HCT116 (cell line): ENCODE measurements at regions not wholly inside any gene's neighbourhood (a gene's known extent, or its start where the extent isn't known, plus 50 kb on each side); places are given as distances from the start of the nearest gene placed in this dataset.

Experiments
- EGR1 ChIP-seq: IDR thresholded peaks from 2 replicates; pipeline ENCODE4 v1.6.1; 2012; ENCODE audit warnings: low read depth
- EZH2 ChIP-seq: fragments of 200-600 bp; sonication (generic); IDR thresholded peaks from 2 replicates; pipeline ENCODE4 v1.6.1; 2017; ENCODE audit warnings: antibody characterized with exemption, mixed run types
- POLR2A ChIP-seq: IDR thresholded peaks from 2 replicates; pipeline ENCODE4 v1.7.0; 2011; ENCODE audit warnings: borderline replicate concordance; ENCODE audit not compliant: insufficient read depth, insufficient read length; ENCODE audit errors: extremely low read depth
- RAD21 ChIP-seq: IDR thresholded peaks from 2 replicates; pipeline ENCODE4 v1.6.1; 2012; ENCODE audit warnings: low read depth, mild to moderate bottlenecking
- SIN3A ChIP-seq: IDR thresholded peaks from 2 replicates; pipeline ENCODE4 v1.6.1; 2012; ENCODE audit warnings: low read depth
- TCF7L2 ChIP-seq: IDR thresholded peaks from 2 replicates; pipeline ENCODE4 v1.7.0; 2011; ENCODE audit warnings: borderline replicate concordance, inconsistent platforms; ENCODE audit not compliant: insufficient read depth, insufficient read length; ENCODE audit errors: extremely low read depth
- YY1 ChIP-seq: IDR thresholded peaks from 2 replicates; pipeline ENCODE4 v1.6.1; 2011; ENCODE audit warnings: low read length, low read depth, moderate library complexity, mild to moderate bottlenecking; ENCODE audit not compliant: insufficient replicate concordance; ENCODE audit errors: extremely low read depth
- TF ChIP-seq, protein P1 (sequence below), 3 experiments: fragments of 200-600 bp in 1 of 3; sonication (generic) in 1 of 3; IDR thresholded peaks in 2 of 3; conservative IDR thresholded peaks in 1 of 3; 2 replicates each; pipeline ENCODE4 v1.5.1; 2012 to 2017; ENCODE audit warnings: low read depth in 2 of 3, low read length in 2 of 3, antibody characterized with exemption in 1 of 3, borderline replicate concordance in 1 of 3, control low read depth in 1 of 3, mild to moderate bottlenecking in 1 of 3, mixed read lengths in 1 of 3, mixed run types in 1 of 3, moderate library complexity in 1 of 3; ENCODE audit not compliant: insufficient read depth in 1 of 3
- TF ChIP-seq, protein P2 (sequence below): IDR thresholded peaks from 2 replicates; pipeline ENCODE4 v1.6.1; 2012
- TF ChIP-seq, protein P3 (sequence below): IDR thresholded peaks from 2 replicates; pipeline ENCODE4 v1.6.1; 2012; ENCODE audit warnings: low read depth

- TF ChIP-seq, protein P1, sequence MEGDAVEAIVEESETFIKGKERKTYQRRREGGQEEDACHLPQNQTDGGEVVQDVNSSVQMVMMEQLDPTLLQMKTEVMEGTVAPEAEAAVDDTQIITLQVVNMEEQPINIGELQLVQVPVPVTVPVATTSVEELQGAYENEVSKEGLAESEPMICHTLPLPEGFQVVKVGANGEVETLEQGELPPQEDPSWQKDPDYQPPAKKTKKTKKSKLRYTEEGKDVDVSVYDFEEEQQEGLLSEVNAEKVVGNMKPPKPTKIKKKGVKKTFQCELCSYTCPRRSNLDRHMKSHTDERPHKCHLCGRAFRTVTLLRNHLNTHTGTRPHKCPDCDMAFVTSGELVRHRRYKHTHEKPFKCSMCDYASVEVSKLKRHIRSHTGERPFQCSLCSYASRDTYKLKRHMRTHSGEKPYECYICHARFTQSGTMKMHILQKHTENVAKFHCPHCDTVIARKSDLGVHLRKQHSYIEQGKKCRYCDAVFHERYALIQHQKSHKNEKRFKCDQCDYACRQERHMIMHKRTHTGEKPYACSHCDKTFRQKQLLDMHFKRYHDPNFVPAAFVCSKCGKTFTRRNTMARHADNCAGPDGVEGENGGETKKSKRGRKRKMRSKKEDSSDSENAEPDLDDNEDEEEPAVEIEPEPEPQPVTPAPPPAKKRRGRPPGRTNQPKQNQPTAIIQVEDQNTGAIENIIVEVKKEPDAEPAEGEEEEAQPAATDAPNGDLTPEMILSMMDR (IDR thresholded peaks at IDR 0.05 in 2 of 3, conservative IDR thresholded peaks at IDR 0.05 in 1 of 3; ENCODE audit: borderline replicate concordance in 1 of 3, insufficient read depth in 1 of 3, low read depth in 2 of 3, low read length in 2 of 3) = no peak
- TF ChIP-seq, protein P2, sequence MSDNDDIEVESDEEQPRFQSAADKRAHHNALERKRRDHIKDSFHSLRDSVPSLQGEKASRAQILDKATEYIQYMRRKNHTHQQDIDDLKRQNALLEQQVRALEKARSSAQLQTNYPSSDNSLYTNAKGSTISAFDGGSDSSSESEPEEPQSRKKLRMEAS = no peak
- TF ChIP-seq EZH2 = no peak
- TF ChIP-seq YY1 = no peak
- no peak for TF ChIP-seq RAD21
- no peak for TF ChIP-seq POLR2A
- TF ChIP-seq SIN3A = no peak
- TF ChIP-seq EGR1 = no peak
- no peak for TF ChIP-seq TCF7L2
- TF ChIP-seq, protein P3, sequence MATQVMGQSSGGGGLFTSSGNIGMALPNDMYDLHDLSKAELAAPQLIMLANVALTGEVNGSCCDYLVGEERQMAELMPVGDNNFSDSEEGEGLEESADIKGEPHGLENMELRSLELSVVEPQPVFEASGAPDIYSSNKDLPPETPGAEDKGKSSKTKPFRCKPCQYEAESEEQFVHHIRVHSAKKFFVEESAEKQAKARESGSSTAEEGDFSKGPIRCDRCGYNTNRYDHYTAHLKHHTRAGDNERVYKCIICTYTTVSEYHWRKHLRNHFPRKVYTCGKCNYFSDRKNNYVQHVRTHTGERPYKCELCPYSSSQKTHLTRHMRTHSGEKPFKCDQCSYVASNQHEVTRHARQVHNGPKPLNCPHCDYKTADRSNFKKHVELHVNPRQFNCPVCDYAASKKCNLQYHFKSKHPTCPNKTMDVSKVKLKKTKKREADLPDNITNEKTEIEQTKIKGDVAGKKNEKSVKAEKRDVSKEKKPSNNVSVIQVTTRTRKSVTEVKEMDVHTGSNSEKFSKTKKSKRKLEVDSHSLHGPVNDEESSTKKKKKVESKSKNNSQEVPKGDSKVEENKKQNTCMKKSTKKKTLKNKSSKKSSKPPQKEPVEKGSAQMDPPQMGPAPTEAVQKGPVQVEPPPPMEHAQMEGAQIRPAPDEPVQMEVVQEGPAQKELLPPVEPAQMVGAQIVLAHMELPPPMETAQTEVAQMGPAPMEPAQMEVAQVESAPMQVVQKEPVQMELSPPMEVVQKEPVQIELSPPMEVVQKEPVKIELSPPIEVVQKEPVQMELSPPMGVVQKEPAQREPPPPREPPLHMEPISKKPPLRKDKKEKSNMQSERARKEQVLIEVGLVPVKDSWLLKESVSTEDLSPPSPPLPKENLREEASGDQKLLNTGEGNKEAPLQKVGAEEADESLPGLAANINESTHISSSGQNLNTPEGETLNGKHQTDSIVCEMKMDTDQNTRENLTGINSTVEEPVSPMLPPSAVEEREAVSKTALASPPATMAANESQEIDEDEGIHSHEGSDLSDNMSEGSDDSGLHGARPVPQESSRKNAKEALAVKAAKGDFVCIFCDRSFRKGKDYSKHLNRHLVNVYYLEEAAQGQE = no peak
Measured at GRCh38 chr4:114091546-114091945, 112.1 kb upstream of the ARSJ start.
